ENCODE measurements at regions not wholly inside any gene's neighbourhood (a gene's known extent, or its start where the extent isn't known, plus 50 kb on each side); places are given as distances from the start of the nearest gene placed in this dataset.

- Histone ChIP-seq H2AFZ (ENCODE audit: low read length) (no peak overlapping the region), H2BK120ac (replicated peaks; ENCODE audit: low read depth, low read length) (no peak overlapping the region), H4K8ac (ENCODE audit: extremely low read depth, insufficient read depth, low read length) (no peak overlapping the region), H3K27ac (ENCODE audit: low read depth, low read length) (no peak overlapping the region), H3K9ac (replicated peaks in 1 of 4; ENCODE audit: extremely low read depth in 1 of 4, low read depth in 3 of 4, low read length in 3 of 4) (no peak overlapping the region), H3K4ac (replicated peaks; ENCODE audit: insufficient read length, low read depth, low read length) (no peak overlapping the region), H3K4me3 (ENCODE audit: extremely low read depth in 1 of 4, insufficient read depth in 2 of 4, low read depth in 3 of 4, low read length in 4 of 4) (no peak overlapping the region), H4K20me1 (replicated peaks in 1 of 2; ENCODE audit: control insufficient read depth in 1 of 2, insufficient read depth in 2 of 2, low read length in 2 of 2) (no peaks in the 10 kb centered on the region), H3K23ac (ENCODE audit: insufficient read length) (no peak overlapping the region), H3K79me2 (ENCODE audit: control insufficient read depth in 1 of 2, insufficient read depth in 2 of 2, low read length in 2 of 2) (no peaks in the 10 kb centered on the region), H2BK20ac (ENCODE audit: low read length) (no peak overlapping the region), H2AK5ac (ENCODE audit: low read depth, low read length) (no peak overlapping the region), H4K5ac (ENCODE audit: insufficient read length, low read depth, low read length) (no peak overlapping the region), H2BK15ac (ENCODE audit: low read length) (no peak overlapping the region), H3K56ac (replicated peaks; ENCODE audit: insufficient read length, low read depth, low read length) (no peak overlapping the region), H3K23me2 (ENCODE audit: low read depth, low read length) (no peaks in the 10 kb centered on the region), H3K14ac (ENCODE audit: insufficient read length) (no peak overlapping the region), H4K91ac (replicated peaks; ENCODE audit: insufficient read length, low read length) (no peak overlapping the region), H3K79me1 (ENCODE audit: low read depth, low read length) (no peaks in the 10 kb centered on the region), H2BK5ac (ENCODE audit: low read depth, low read length) (no peak overlapping the region), H3K18ac (ENCODE audit: extremely low read depth, low read length) (no peak overlapping the region), H3K4me1 (replicated peaks in 1 of 4; ENCODE audit: control insufficient read depth in 3 of 4, insufficient read depth in 4 of 4, low read length in 3 of 4) (no peaks in the 10 kb centered on the region), H3K9me3 (ENCODE audit: insufficient read depth in 2 of 2, low read depth in 1 of 2, low read length in 1 of 2) (no peaks in the 10 kb centered on the region), H3K4me2 (ENCODE audit: insufficient read depth in 1 of 2, low read depth in 2 of 2, low read length in 2 of 2) (no peak overlapping the region), H3K36me3 (ENCODE audit: control insufficient read depth in 2 of 4, insufficient read depth in 4 of 4, low read length in 3 of 4) (no peaks in the 10 kb centered on the region), H2BK12ac (ENCODE audit: low read depth, low read length) (no peak overlapping the region), H3K27me3 (replicated peaks in 1 of 4; ENCODE audit: control insufficient read depth in 3 of 4, extremely low read depth in 1 of 4, insufficient read depth in 3 of 4, low read length in 3 of 4) (peaks cover 0 to 1% (median 0%) of the 10 kb centered on the region in 4 experiments; a peak in 1 of 7 replicates)
- FAIRE-seq = no peak
- no peak for DNase-seq (ENCODE audit: low read depth in 1 of 2, low spot score in 2 of 2)
- CTCF ChIA-PET (ENCODE audit: partially characterized antibody) = no interaction called here
- POLR2A ChIA-PET (ENCODE audit: partially characterized antibody) = no interaction called here
- TF ChIP-seq TBP (IDR thresholded peaks at IDR 0.05; ENCODE audit: low read depth, low read length) (no peak), TEAD4 (IDR thresholded peaks at IDR 0.05; ENCODE audit: low read depth, low read length) (no peak)
- WGBS, 2 experiments (ENCODE audit: extremely low coverage in 1 of 2, insufficient coverage in 1 of 2, insufficient read length in 1 of 2, insufficient replicate concordance in 2 of 2, low coverage in 1 of 2, low lambda C conversion rate in 2 of 2, missing lambda C conversion rate in 1 of 2) = 90% methylated on average over 4 of the region's 4 CpGs; no CpG with 5 or more reads in 1 of the 2 experiments
These were observed 833.8 kb upstream of the PIK3C3 start for GRCh38 chr18:41121116-41121826.

All from H1 (cell line).